ENCODE measurements at regions not wholly inside any gene's neighbourhood (a gene's known extent, or its start where the extent isn't known, plus 50 kb on each side); places are given as distances from the start of the nearest gene placed in this dataset.
A peak's percentile ranks its signal among the peaks of the same experiment; 100 is the strongest.

DNA sequence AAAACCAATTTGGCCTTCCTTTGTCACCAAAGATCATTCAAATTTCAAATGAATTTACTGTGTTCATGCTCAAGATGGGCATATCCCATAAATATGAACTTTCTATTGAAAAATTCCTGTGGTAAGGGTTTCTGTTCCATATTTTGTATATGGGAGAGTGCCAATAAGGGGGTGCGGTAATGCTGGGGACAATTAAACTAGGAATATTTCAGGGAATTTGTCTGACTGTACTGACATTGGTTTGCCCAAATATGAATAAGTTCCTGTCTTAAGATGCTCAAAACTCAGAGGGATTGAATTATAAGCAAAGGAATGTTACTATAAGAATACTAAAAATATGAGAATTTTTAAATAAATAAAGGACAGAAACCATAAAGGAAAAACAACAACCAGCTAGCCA is 553.0 kb upstream of the MARCKS start:
- ChIA-PET CTCF (no interaction called here), POLR2A (no interaction called here)
- no peak overlapping the region for H3K4me3 ChIP-seq (ENCODE audit: low read depth, low read length)
- no peak for TF ChIP-seq CTCF (IDR thresholded peaks at IDR 0.05; ENCODE audit: insufficient read depth, low read length, missing control alignments)
- DNase-seq (ENCODE audit: low read depth, low spot score), result no peak

DNA sequence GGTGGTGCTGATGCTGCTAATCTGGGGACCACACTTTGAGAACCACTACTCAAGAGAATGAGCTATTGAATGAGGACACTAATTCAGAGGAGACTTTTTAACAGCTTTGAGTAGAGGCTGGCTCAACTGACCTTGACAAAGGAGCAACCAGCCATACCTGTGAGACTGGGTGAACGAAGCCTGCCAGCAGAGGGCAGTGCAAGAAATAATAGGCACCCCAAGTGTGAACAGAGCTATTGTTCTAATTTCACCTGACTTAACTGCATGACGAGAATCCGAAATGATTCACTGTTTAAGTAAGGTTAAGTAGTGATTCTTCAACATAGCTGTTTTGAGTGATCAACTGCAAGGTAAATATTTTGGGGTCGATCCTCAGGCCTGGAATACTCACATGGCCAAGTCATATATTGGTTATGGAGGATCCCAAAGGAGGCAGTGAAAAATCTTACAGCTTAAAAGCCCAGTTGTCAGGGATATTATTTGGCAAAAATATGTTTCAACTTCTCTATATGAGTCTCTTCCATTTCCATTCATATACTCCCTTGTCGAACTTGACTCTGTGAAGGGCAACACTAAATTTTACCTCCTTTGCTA is 550.5 kb upstream of the MARCKS start:
- ChIA-PET CTCF (interaction anchor here (0.7 to 1.6 kb wide), 6 partner anchors 8 to 271 kb away, joined by 3 to 5 read pairs (median 4); no protein-coding TSS in a partner anchor), POLR2A (no interaction called here)
- H3K4me3 ChIP-seq (ENCODE audit: low read depth, low read length), result no peak overlapping the region
- peak; percentile 10 for TF ChIP-seq CTCF (IDR thresholded peaks at IDR 0.05; ENCODE audit: insufficient read depth, low read length, missing control alignments)
- DNase-seq (ENCODE audit: low read depth, low spot score), result no peak

- TF ChIP-seq CTCF (IDR thresholded peaks at IDR 0.05; ENCODE audit: insufficient read depth, low read length, missing control alignments), result no peak
- POLR2A ChIA-PET, result no interaction called here
- CTCF ChIA-PET, result no interaction called here
- no peak for DNase-seq (ENCODE audit: low read depth, low spot score)
- no peak overlapping the region for H3K4me3 ChIP-seq (ENCODE audit: low read depth, low read length)
These were observed 548.9 kb upstream of the MARCKS start for GRCh38 chr6:113308266-113308665.

DNA sequence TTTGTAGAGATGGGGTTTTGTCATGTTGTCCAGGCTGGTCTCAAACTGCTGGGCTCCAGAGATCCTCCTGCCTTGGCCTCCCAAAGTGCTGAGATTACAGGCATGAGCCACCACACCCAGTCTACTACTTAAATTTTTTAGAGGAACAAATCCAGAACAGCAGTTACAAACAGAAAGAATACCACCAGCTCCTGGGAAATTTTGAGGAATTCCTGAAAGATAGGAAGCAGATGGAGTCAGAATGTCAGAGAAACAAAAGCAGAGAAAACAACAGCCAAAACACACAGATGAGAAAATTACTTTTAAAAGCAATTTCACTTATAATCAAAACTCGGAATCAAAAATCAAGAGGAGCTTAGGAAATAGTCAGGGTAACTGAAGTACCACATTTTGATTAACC is 543.3 kb upstream of the MARCKS start:
- ChIA-PET POLR2A (no interaction called here), CTCF (interaction anchor here (1.1 kb wide), 1 partner anchor 20 kb away, joined by 3 read pairs; no protein-coding TSS in a partner anchor)
- no peak for TF ChIP-seq CTCF (IDR thresholded peaks at IDR 0.05; ENCODE audit: insufficient read depth, low read length, missing control alignments)
- H3K4me3 ChIP-seq (ENCODE audit: low read depth, low read length), result no peak overlapping the region
- no peak for DNase-seq (ENCODE audit: low read depth, low spot score)

GRCh38 chr6:113315165-113315564 is 542.0 kb upstream of the MARCKS start:
- ChIA-PET CTCF (interaction anchor here (1.0 to 1.1 kb wide), 2 partner anchors 8 to 593 kb away, joined by 3 read pairs; no protein-coding TSS in a partner anchor), POLR2A (no interaction called here)
- no peak for TF ChIP-seq CTCF (IDR thresholded peaks at IDR 0.05; ENCODE audit: insufficient read depth, low read length, missing control alignments)
- DNase-seq (ENCODE audit: low read depth, low spot score), result no peak
- no peak overlapping the region for H3K4me3 ChIP-seq (ENCODE audit: low read depth, low read length)

- ChIA-PET CTCF (interaction anchor here (1.1 kb wide), 1 partner anchor 592 kb away, joined by 3 read pairs; no protein-coding TSS in a partner anchor), POLR2A (no interaction called here)
- no peak overlapping the region for H3K4me3 ChIP-seq (ENCODE audit: low read depth, low read length)
- no peak for DNase-seq (ENCODE audit: low read depth, low spot score)
- no peak for TF ChIP-seq CTCF (IDR thresholded peaks at IDR 0.05; ENCODE audit: insufficient read depth, low read length, missing control alignments)
These were observed 541.3 kb upstream of the MARCKS start for GRCh38 chr6:113315879-113316278.
